Activated CD8-positive, alpha-beta memory T cell treated with anti-CD3 and anti-CD28 coated beads for 48 hours (primary cell): ENCODE measurements at regions not wholly inside any gene's neighbourhood (a gene's known extent, or its start where the extent isn't known, plus 50 kb on each side); places are given as distances from the start of the nearest gene placed in this dataset.

Source experiments
- DNase-seq, 3 experiments: peaks; one replicate each; pipeline ENCODE4 v3.0.0-alpha.2; 2020; ENCODE audit warnings: low read depth in 2 of 3, low spot score in 2 of 3

- no peak for DNase-seq
Observed at GRCh38 chr4:181967401-181967800, 275.8 kb upstream of the TENM3 start.

GRCh38 chr4:181968371-181968770, 274.8 kb upstream of the TENM3 start:
- no peak for DNase-seq

- no peak for DNase-seq
Observed at GRCh38 chr4:181969151-181969550, 274.1 kb upstream of the TENM3 start.

- no peak for DNase-seq
Observed at GRCh38 chr4:181970366-181970765, 272.8 kb upstream of the TENM3 start.

- no peak for DNase-seq
Observed at GRCh38 chr4:181971411-181971810, 271.8 kb upstream of the TENM3 start.

- no peak for DNase-seq
Observed at GRCh38 chr4:181971973-181972372, 271.2 kb upstream of the TENM3 start.

GRCh38 chr4:181976764-181977163, 266.4 kb upstream of the TENM3 start:
- no peak for DNase-seq

GRCh38 chr4:181982437-181982836, 260.8 kb upstream of the TENM3 start:
- DNase-seq = no peak

- DNase-seq = no peak
Observed at GRCh38 chr4:181982856-181983255, 260.3 kb upstream of the TENM3 start.

GRCh38 chr4:181987392-181987791, 255.8 kb upstream of the TENM3 start:
- no peak for DNase-seq

GRCh38 chr4:181989071-181989470, 254.1 kb upstream of the TENM3 start:
- DNase-seq = no peak

- DNase-seq = no peak
Observed at GRCh38 chr4:181991369-181992108, 251.7 kb upstream of the TENM3 start.

GRCh38 chr4:181998398-181999295, 244.6 kb upstream of the TENM3 start:
- DNase-seq = no peak

GRCh38 chr4:182000077-182000476, 243.1 kb upstream of the TENM3 start:
- DNase-seq = no peak

- no peak for DNase-seq
Observed at GRCh38 chr4:182010876-182011275, 232.3 kb upstream of the TENM3 start.

GRCh38 chr4:182014164-182014563, 229.0 kb upstream of the TENM3 start:
- no peak for DNase-seq

- no peak for DNase-seq
Observed at GRCh38 chr4:182015014-182015413, 228.2 kb upstream of the TENM3 start.

- DNase-seq = no peak
Observed at GRCh38 chr4:182015893-182016292, 227.3 kb upstream of the TENM3 start.

GRCh38 chr4:182017038-182017437, 226.2 kb upstream of the TENM3 start:
- no peak for DNase-seq

- no peak for DNase-seq
Observed at GRCh38 chr4:182018691-182019090, 224.5 kb upstream of the TENM3 start.

GRCh38 chr4:182019148-182019652, 224.0 kb upstream of the TENM3 start:
- no peak for DNase-seq

GRCh38 chr4:182022909-182023308, 220.3 kb upstream of the TENM3 start:
- no peak for DNase-seq
